Limb (tissue), 2 donors: ENCODE measurements at regions not wholly inside any gene's neighbourhood (a gene's known extent, or its start where the extent isn't known, plus 50 kb on each side); places are given as distances from the start of the nearest gene placed in this dataset.

Source experiments
- DNase-seq, 2 donors: peaks; one replicate each; pipeline ENCODE4 v3.0.0-alpha.2; 2016; ENCODE audit errors: extremely low spot score in 2 of 2

DNA sequence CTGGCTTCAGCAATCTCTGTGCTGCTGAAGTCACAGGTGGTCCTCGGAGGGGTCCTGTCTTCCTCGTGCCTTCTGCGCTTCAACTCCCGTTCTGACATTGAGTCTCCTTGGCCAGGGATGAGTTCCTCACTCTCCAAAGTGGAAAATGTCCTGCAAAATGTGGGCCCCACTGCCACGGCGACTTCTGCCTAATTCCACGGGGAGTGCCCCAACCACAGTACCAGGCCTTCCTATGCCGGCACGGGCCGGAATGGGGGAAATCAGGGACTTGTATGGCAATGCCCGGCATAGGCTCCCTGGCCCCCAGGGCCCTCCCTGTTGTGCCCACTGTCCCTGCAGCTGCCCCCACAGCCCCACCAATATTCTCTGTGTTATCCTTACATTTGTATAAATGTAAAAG lies 420.5 kb downstream of the TCERG1L start:
- no peak for DNase-seq

DNA sequence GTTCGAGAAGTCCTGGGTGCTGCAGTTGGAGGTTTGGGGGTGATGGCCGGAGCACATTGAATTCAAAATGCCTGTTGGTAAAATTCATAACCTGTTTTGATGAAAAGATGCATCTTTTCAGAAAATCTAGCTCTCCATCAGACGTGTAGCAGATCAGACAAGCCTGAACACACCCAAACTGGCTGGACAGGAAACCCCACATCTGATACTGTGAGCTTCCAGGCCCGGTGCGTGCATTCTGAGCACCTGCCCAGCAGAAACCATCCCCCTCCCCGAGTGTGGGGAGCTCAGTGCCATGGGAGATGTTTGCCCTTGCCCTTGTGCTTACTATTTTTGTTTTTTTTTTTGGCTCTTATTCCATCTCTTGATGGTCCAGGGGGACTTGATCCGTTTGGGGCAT lies 417.1 kb downstream of the TCERG1L start:
- no peak for DNase-seq

DNA sequence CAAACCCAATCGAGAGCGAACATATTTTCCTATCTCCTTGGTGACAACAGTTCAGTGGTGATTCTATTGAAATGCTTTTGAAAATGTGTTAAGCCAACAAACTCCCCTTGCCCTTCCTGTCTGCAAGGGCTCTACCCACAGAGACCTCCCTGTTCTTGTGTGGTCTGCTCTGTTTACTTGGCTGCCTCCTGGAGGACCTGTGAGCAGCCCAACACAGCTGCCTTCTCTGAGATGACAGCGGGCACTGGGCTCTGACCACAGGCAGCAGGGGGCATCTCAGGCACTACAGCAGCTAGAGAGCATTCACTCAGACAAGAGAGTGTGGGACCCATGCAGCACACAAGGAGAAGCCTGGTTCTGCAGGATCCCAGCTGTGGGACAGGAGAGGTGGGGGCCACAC lies 416.4 kb downstream of the TCERG1L start:
- no peak for DNase-seq

DNA sequence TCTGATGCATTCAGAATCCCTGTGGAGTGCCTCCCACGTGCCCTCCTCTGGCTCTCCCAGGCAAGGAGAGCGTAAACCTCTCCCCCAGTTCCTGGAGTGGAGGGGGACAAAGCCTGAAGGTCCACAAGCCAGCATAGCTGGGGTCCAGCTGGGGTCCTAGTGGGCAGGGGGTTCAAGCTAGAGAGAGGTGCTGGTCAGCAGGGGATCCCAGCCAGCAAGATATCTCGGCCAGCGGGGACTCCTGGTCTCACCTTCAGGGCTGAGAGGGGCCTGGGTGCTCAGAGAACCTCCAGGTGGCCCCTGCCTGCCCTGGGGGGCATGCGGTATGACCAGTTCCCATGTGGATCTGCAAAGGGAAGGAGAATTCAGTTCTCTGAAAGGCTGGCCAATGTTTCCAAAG lies 413.7 kb downstream of the TCERG1L start:
- peak in 1 of 2 donors; percentile 1 for DNase-seq

DNA sequence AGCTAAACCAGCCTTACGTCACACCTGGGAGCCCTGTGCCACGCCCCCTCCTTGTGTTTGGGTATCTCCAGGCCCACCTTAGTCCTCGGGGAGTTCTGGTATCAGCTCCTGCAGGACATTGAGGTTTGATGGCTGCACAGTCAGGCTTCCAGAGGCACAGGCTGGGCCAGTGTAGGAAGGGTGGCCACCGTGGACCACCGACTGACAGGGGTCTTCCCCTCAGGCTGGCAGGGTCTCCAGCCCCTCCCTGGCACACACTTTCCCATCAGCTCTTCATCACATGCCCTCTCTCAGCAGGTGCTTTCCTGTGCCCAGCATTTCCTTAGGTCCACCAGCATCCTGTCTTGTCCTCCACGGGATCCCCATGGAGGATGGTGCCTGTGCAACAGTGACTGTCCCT lies 413.1 kb downstream of the TCERG1L start:
- DNase-seq: no peak

DNA sequence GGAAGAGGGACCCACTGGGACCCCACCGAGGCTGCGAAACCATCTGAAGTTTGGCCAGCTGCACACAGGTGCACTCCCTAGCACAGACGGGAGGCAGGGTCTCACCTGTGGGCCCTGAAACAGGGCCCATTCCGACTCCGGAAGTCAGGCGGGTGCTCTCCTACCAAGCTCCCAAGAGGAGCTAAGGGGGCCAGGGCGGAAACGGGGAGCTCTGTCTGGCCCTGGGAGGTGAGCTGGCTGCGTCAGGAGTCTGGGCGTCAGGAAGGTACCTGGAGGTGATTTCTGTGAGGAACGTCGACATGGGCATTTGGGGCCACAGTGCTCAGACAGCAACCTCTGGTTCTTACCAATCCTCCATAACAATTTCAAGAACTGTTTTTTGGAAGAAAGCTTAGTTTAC lies 411.7 kb downstream of the TCERG1L start:
- peak in 1 of 2 donors; percentile 7 for DNase-seq

DNA sequence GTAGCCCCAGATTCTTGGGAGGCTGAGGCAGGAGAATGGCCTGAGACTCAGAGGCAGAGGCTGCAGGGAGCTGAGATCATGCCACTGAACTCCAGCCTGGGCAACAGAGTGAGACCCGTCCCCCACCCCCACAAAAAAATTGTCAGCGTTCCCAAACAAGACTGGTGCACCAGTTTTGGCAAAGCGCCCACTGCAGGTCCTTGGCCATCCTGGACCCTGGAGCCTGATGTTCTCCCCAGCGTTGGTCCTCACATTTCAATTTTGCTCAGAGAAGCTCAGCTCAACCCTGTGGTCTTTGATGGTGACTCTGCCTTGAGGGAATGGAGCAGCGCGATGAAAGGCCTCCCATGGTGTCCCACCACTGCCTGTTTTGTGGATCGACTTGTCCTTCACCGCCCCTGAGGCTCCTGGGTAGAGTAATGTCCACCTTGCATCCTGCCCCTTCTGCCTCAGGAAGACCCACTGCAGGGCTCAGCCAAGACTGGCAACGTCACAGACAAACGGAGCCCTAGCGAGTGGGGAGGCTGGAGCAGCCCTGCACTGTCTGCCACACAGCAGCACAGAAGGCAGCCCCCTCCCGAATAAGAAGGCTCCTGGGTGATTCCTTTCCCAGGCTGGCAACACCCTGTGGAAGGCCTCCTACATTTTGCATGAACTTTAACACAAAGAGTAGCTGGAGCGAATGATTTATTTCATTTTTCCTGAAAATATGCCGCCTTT lies 410.9 kb downstream of the TCERG1L start:
- peak in 1 of 2 donors; percentile 9 for DNase-seq

DNA sequence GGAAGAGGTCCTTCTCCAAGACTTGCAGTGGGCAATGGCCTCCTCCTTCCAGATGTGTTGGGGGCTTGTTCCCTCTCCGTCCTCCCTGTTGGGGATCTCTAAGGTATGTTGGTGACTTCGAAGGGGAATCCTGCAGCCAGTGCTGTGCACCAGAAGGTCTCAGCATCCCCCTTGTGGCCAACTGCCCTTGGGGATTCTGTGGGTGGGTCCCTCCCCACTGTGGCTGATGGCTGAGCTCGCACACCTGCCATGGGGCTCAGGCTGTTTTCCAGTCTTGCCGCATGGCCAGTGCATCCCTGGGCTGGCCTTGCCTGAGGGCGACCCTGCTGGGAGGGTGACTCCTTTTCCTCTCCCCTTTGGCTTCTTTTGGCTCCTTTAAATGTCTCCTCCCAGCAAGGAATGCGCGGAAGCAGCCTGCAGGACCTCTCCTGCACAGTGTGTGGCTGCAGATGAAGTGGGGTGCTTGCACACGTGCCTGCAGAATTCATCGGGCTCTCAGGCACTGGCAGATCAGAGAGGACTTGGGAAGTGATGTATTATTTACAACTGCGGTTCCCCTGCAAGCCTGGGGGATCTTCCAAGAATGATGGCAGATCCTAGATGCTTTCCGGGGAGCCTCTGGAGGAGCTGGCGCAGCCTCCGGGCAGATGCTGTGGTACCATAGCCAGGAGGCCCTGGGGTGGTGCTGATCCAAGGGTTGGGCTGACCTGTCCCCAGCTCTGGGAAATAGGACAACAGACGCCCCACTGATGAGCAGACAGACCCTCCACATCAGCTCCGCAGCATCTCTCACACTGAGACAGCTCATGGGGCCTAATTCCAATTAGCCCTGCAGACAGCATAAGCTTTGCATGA lies 410.0 kb downstream of the TCERG1L start:
- peak in 1 of 2 donors; percentile 12 for DNase-seq

DNA sequence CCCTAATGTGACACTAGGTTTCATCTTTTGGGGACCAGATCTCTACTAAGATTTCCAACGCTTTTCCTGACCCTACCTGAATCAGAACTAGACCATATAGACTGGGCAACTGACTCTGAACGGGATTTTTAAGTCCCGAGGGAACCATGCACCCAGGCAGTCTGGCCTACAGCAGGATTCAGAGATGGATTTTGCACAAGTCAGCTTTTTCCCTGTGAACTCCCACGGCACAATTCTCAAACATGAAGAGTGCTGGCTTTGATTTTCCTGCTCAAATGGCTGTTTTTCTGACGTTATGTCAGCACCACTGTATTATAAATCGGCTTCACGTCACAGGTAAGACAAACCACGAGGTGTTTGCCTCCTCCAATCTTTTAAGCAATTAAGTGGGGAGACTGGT lies 409.1 kb downstream of the TCERG1L start:
- DNase-seq: peak in 1 of 2 donors; percentile 0

DNA sequence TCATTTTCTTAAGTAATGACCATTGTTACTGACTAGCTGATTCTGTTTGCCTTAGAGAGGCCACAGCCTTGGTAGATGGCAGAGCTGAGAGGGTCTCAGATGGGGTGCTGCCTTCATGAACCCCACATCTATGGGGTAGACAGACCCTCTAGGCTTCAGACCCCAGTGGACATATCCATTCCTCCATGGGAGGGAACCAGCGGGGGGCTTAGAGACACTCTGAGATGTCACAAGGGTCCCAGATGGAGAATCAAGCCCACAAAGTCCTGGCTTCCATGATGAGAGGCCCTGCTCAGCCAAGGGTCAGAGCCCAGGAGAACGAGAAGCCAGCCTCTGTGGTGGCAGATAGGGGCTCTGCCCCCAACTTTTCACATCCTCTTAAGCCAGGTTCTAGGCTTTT lies 408.6 kb downstream of the TCERG1L start:
- peak in 1 of 2 donors; percentile 7 for DNase-seq

DNA sequence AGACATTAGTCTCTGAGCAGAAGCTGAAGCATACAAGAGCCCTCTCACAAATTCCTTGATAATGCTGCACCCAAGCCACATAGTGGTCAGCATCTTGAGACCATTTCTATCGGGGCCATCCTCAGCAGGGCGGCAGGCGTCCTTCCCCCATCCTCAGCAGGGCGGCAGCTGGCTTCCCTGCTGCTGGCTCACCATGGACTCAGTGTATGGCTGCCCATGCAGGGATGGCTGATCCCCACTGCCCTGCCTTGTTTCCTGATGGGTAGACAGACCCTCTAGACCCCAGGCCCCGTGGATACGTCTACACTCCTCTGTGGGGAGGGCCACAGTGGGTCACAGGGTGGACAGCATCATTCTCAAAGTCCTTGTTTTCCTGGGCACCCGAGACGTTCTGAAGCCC lies 406.8 kb downstream of the TCERG1L start:
- DNase-seq: peak in 1 of 2 donors; percentile 17

DNA sequence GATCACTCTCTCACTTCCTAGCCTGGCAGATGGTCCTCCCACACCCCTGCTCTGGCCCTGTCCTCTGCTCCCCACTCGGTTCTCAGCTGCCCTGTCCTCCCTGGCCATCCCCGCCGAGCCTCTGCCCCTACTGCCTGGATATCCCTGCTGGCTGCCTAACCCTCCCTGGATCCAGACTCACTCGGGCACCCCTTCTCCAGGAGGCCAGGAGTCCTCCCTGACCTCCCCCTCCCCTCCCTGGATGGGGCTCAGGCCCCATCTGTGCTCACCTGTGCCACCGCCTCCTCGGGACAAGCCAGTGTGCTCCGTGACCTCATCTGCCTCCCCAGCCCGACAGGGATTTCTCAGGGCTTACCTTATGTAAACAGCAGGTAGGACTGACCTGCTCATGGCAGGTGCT lies 406.1 kb downstream of the TCERG1L start:
- peak in 1 of 2 donors; percentile 13 for DNase-seq

DNA sequence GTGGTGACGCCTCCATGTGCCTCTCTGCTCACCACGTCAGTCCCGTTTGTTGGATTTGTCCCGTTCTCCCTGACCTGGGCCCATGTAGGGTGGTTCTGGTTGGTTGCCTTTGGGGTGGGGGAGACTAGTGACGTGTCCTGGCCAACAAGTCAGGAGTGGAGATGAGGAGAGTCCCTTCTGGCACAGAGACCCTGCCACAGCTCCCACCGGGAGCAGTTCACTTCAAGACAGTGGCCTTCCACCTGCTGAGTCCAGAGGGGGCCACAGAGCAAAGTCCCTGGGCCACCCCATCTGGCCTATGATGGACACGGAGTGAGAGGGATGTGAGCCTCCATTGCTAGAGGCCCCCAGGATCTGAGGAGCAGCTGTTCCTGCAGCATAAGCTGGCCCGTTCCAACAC lies 405.6 kb downstream of the TCERG1L start:
- peak in 1 of 2 donors; percentile 11 for DNase-seq

DNA sequence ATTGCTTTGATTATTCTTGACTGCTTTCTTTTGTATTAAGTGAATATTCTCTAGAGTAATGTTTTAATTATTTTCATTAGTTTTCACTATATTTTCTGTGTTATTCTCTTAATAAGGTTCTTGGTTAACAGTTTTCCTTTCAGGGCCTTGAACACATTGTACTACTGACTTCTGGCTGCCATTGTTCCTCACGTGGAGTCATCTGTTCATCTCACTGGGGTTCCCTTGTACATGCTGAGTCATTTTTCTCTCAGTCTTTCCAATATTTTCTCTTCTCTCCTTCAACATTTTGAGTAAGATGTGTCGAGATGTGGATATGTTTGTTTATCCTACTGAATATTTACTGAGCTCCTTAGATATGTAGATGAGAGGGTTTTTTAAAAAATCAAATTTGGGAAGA lies 400.7 kb downstream of the TCERG1L start:
- no peak for DNase-seq

DNA sequence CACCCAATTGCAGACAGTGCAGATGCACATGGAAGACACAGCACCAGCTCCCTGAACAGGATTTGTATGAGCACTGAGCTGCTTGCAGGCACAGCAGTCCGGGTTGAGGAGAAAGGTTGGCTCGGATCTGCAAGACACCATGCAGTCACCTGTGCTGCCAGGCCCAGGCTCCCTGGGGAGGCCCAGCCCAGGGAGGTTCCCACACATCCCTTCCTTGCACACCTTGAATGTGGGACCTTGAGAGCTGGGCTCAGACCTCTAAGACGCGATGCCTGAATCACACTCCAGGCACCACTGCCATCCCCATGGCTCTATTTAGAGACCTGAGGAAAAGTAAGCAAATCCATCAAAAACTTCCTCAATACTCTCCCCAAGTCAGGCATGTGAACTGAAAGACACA lies 397.7 kb downstream of the TCERG1L start:
- DNase-seq: peak in 1 of 2 donors; percentile 12

DNA sequence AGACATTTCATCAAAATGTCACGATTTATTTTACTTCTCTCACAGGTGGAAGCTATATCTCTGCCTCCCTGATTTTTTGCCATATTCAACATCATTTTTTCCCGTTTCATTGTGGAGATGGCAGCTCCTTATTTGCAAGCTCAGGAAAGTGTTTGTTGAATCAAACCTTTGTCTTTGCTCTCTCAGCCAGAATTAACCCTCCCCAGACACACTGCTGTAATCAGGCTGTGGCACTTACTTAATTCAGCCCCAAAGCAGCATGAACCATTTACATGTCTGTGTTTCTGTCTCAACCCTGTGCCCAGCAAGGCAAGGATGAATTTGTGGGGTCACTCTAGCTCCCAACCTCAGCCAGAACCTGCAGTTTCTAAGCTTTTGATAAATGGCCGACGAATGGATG lies 397.2 kb downstream of the TCERG1L start:
- DNase-seq: peak in 1 of 2 donors; percentile 2

DNA sequence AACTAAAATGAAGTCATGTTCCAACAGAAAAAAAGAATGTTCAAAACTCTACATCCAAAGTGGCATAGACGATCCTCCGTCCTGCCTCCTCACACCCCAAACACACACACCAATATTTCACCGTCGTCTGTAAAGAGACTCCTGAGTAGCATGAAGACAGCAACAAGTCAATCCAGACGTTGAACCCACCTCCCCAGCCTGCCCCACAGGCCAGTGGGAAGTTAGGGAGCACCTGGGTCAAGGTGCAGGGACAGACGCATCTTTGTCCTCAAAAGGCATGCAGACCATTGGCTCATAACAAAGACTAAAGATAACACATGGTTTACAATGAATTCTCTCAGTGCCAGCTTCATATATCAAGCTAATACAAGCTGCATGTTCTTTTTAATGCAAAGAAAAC lies 396.5 kb downstream of the TCERG1L start:
- DNase-seq: peak in 1 of 2 donors; percentile 1

DNA sequence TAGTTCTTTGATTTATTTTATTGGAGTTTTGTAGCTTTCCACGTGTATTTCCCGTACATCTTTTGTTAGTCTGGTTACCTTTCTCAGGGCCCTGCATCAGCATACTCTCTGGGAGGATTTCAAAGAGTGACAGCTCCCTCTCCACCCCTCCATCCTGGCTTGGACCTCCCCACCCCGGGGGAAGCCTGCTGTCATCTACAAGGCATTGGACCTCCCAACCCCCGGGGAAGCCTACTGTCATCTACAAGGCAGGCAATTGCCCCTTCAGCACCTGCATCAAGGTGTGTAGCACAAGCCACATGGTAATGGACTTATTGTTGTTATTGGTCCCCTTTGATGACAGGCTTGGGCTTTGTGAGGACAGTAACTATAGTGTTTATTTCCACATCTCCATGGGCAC lies 390.1 kb downstream of the TCERG1L start:
- no peak for DNase-seq

DNA sequence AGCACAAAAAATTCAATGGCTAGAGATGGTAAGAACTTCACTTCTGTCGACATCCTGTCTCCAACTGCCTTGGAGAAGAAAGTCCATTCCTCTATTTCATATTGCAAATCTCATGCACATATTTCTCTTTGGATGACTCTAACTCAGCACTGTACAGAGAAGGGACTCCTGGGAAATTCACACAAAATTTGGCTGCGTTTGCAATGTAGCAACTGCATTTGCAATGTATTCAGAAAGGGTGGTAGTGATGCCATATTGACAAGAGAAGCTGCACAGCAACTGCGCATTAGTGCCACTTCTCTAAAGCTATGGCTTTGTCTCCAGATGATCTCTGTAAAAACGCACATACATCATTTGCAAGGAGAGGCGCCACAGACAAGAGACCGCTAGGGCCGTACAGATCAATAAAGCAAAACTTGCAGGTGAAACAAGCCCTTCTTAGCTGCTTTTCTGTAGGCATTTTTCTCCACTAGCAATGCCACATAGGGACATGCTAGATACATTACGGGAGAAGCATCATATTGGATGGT lies 389.5 kb downstream of the TCERG1L start:
- peak in 1 of 2 donors; percentile 3 for DNase-seq

DNA sequence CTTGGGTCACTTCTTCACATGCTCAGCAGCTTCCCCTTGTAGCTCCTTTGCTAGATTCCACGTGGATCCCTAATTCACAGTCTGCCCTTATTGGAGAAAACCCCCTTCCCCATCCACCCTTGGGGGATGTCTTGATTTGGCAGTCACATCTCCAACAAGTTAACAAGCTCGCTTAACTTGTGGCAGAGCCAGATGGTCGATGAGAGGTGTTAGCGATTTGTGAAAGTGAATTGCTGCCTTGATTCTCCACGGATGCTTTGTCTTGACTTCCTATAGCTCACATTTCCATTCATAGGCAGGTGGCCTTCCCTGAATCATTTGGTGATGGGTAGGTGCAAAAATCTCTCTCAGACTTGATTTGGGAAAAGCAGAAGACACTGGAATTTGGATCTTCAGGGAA lies 387.9 kb downstream of the TCERG1L start:
- no peak for DNase-seq

DNA sequence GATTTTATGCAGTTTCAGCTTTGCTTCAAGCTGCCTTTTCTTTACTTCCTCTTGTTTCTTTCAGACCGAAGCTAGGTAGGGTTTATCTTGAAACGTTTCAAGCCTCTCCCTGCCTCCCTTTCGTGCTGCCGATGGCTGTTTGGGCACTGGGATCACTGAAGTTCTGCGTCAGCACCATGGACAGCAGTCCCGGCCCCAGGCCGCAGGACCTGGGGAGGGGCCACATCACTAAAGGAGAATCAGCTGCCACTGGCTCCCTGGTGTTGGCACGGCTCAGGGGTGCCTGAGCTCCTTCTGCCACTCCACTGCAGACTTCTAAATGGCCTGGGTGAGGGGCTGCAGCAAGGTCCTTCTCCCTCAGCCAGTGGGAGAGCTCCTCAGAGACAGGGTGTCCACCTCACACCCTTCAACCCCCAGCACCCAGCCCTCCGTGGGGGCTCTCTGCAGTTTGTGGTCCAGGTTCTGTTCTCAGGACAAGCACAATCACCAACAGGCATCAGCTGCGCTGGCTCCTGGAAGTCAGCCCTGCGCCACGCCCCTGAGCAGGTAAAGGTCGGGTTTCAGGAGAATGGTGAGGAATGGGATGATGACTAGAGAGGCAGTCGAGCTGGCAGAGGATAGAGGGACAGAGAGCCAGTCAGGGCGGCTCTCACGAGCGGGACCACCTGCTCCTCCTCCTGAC lies 387.2 kb downstream of the TCERG1L start:
- peak; percentile 48 to 76 for DNase-seq

DNA sequence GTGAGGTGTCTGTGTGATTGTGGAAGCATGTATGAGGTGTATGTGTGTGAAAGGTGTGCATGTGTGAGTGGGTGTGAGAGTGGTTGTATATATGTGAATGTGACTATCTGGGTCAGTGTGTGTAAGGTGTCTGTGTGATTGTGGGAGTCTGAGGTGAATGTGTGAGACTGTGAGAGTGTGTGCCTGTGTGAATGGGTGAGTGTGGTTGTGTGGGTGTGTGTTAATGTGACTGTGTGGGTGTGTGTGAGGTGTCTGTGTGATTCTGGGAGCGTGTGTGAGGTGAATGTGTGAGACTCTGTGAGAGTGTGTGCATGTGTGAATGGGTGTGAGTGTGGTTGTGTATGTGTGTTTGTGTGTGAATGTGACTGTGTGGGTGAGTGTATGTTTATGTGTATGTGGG lies 385.1 kb downstream of the TCERG1L start:
- no peak for DNase-seq
